Activated CD4-positive, alpha-beta T cell treated with anti-CD3 and anti-CD28 coated beads for 48 hours (primary cell): ENCODE measurements at regions not wholly inside any gene's neighbourhood (a gene's known extent, or its start where the extent isn't known, plus 50 kb on each side); places are given as distances from the start of the nearest gene placed in this dataset.
A peak's percentile ranks its signal among the peaks of the same experiment; 100 is the strongest.
"Not testable (repeated sequence)": the region's sequence is repeated elsewhere in the genome, so short reads cannot be mapped to it uniquely, and the experiment has no call there.

Experiments
- DNase-seq: peaks from one replicate; pipeline ENCODE4 v3.0.0-alpha.2; 2020

DNA sequence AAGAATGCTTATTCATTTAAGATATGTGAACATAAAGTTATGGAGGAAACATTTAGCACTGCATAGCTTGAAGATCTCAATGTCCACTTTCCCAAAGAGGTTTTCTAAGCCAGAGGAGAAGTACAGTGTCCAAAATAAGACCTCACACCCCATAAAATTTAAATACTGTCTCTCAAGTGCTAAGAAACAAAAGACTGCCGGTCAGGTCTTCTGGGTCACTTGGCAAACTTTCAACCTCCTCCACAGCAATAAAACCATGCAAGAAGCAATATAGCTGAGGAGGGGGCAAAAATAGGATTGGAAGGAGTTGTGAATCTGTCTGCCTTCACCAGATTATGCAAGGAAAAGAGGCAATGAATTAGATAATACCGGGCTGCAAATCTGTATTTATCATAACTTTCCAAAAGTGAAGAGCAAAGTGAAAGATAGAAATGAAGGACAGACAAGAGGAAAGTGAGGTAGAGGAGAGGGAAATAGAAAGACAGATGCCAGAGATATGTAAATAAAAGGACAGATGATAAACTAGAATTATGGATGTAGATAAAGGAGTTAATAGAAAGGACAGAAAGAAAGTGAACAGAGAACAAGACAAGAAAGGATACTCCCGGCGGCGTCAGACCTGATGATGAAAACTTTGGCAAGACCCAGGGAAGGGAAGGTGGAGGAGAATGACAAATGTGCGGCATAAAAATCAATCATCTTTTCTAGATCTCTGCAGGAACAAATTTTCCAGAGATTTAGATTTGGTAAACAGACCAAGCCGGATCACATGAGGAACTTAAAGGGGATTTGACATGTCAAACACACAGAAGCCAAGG, 152.7 kb upstream of the FAM241A start:
- no peak for DNase-seq

DNA sequence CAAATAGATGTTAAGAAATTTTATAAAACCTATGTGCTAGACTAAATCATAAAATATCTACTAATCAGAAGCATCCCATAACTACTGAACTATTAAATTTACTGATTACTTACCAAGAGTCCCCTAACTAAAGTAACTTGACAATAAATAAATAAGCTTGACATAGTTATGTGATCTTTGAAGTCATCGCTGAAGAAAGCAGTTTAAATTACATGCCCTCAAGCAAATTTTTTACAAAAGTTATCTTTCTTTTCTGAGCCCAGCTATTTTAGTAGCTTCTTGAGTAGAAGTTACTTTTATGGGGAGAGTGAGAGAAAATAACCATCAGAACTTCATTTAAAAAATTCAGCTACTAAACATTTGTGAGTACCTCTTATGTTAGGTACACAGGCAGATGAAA, 150.9 kb upstream of the FAM241A start:
- no peak for DNase-seq

DNA sequence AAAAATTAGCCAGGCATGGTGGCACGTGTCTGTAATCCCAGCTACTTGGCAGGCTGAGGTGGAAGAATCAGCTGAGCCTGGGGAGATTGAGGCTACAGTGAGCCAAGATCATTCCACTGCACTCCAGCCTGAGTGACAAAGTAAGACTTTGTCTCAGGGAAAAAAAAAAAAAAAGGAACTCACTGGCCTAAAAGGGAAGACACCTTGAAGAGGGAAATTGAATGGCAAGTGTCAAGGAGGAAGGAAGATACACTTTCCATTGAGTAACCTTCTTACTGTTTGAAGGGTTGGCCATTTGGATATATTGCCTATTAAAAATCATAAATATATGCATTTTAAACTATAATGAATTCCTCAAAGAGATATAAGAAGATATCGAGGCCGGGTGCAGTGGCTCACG, 147.5 kb upstream of the FAM241A start:
- no peak for DNase-seq

DNA sequence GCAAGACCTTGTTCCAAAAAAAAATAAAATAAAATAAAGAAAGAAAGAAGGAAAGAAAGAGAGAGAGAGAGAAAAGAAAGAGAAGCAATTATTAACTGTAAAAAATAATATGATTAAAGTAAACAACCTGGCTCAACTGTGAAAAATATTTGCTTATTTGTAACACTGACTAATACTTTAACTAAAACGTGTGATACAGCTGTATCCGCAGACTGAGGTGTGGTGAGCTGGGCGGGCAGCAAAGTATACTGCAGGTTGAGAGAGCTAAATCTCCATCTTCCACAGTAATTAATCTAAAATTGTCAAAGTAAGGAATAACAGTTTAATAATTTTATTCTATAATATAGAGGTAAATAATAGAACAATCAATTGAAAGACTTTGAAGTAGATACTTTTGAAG, 145.5 kb upstream of the FAM241A start:
- no peak for DNase-seq

DNA sequence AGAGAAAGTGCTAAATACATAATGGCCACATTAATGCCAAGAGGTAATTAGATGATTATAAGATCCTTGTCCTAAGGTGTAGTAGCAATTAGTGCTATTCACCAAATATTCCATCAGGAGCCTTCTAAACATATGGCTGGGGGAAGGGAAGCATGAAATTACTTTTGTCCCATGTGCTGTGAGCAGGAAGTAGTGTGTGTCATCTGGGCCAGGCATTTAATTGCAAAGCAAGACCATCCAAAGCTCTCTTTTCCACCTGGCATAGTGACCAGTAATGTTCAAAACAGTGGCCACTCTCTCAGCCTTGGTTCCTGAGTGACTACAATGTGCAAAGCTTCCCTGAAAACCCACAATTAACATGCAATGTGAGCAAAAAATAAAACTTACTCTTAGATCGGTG, 144.2 kb upstream of the FAM241A start:
- DNase-seq = no peak

DNA sequence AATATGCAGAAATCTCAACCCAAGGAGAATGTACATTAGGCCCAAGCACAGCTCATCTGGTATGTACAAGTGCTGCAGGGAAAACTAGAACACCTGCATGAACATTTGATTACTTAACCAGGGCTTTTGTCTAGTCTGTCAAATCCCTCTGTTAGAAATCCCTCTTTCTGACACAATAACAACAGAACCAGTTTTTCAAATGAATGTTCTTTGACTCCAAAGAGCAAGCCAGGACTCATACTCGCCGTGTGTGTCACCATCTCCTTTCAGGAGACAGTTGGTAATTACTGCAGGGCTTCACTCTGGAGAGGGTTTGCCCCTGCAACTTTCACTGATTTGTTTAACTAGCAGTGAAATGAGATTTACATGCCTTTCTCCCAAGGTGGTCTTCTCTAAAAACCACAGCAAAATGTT, 143.0 kb upstream of the FAM241A start:
- DNase-seq = no peak

DNA sequence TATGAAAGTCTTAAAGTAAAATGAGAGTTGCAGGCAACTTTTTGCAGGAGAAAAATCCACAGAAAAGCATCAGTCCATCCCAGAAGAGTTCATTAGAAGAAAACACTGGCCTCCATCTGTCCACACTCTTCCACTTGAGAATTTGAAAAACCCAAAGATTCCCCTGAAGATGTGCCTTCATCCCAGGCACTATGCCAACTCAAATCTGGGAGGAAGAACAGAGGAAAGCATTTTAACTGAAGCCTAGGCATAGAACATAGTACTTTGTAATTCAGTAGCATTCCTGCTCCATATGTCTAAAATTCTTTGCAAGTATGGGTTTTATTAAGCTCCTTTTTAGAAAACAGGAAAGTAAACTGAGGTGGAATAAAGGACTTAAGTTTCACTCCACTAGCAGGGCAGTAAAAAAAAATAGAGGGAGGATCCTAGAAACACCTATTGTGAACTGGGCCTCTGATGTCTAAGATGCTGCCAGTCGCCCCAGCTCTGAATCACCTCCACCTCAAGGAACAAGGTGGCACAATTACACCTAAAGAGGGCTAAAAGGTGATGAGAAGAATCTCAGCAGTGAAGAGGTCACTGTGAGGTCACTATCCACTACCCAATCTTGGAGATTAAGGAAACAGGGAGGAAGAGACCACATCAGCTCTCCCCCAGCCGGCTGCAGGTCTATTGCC, 141.9 kb upstream of the FAM241A start:
- no peak for DNase-seq

DNA sequence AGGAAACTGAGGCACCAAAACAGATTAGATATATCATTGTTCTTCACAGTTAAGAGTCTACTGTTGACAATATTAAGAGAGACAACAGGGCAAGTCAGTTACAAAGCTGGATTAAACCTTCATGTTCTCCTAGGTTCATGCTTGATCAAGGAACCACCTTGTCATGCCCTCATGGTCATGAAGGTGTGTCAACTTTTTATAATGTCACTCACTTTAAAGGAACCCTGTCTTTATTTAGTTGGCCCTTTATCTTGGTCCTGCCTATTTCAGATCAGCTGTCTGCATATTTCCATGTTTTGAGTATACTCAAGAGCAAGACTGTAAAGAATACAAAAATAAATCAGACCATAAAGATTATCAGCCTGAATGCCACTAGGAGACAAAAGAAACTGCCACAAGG, 140.2 kb upstream of the FAM241A start:
- DNase-seq = no peak

DNA sequence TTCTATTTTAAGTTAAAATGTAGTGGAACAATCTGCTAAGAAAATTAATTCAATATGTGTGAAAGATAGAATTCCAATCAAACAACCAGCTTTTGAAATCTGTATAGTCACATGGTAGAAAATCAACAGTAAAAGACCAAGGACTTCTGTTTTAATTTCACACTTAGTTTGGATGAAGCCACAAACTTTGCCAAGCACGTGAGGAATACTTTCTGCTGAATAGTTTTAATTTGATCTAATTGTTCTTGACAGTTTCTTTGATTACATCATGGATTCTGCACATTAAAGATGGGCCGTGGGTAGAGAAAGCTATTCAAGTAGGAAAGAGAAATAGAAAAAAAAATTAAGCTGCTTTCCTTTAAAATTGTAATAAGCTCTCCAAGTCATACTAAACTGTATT, 137.9 kb upstream of the FAM241A start:
- DNase-seq = no peak

DNA sequence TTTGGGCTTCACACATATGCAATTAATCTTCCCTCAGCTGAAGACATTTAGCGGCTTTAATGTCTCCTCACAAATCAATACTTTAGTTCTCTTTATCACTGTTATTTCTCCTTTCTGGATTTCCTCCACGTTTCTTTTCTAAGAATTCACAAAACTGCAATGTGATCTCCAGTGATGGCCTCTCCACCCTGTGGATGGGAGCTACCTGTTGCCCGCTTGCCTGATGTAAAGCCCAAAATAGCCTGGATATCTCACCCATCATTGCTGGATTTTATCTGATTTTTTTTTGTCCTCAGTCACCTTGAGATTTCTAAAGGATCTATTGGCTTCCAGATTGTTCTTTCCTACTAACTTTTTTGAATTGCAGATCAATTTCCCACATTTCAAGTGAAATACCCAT, 129.3 kb upstream of the FAM241A start:
- no peak for DNase-seq

DNA sequence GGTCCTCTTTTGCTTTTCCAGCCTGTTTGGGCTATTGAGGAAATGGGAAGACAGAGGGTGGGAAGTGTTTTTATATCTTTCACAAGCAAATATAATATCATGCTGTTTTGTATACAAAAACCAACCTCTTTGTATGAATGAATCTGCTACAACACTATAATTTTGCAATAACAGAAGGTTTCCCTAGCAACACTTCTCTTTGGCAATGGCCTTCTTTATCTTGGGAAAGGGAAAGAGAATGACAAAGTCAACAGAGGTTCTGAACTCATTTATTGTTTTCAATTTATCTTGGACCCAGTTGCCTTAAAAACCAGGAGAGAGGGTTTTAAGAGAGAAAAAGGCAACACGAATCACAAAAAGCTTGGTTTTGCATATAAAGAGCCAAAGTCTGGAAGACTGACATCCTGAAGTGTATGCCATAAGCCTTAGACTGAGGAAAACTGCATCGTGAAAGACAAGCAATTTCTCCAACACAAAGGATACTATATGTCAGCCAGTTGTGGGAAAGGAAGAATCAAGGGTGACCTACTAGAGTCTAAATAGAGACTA, 121.8 kb upstream of the FAM241A start:
- no peak for DNase-seq

DNA sequence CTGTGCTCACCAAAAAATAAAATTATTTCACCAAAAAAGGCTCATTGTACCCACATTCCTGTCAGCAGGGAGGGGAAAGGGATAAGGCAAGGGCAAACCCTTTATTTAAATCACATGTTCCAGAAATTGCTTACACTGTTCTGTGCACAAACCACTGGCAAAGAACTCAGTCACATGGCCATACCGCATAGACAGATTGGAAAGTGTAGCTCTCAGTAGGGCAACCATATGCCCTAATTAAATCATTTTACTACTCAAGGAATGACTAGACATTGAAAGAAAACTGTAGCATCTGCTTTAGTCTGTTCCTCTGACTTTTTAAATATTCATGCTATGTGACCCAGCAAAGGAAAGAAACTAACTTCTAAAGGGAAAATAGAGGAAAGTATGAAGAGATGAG, 119.2 kb upstream of the FAM241A start:
- DNase-seq = no peak

DNA sequence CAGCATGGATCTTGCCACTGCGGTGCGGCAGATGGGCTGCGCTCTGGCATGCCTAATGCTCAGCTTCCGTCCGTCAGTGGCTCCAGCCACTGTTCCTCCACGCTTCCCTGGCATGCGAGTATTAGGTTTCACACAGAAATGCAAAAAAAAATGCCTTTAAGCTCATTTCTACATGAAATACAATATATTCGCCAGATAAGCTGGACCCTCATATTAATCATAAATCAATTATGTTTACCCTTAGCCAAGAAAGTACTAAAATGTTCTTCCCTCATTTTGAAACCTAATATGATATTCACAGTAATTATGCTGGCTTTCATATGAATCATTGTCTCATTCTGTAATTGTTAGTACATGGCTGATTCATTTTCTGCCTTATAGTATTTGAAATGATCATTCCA, 115.5 kb upstream of the FAM241A start:
- DNase-seq = no peak

DNA sequence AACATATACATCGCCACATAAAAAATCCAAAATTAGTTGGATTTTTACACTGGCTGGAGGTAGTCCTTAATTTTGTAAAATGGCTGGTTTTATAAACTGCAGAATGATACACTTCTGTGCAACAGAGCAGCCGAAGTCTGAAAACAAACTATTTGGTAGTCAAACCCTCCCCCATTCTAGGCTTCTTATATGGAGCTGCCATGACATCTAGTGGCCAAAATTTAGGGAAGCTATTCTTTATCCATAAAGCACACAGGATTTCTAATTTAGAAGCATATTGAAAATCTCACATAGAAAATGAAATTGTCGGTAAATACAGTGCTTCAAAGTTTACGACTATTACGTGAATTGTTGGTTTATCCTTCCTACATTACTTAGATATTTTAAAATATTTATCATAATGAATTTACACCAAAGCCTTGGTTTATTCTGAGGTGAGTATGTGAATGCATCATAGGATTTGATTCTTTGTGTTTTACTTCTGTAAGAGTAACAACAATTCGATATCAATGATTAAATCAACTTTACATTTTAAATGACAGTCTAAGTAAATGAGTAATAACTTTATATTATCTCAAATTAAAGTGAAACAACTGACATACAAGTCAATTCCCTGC, 113.4 kb upstream of the FAM241A start:
- peak; percentile 4 for DNase-seq

DNA sequence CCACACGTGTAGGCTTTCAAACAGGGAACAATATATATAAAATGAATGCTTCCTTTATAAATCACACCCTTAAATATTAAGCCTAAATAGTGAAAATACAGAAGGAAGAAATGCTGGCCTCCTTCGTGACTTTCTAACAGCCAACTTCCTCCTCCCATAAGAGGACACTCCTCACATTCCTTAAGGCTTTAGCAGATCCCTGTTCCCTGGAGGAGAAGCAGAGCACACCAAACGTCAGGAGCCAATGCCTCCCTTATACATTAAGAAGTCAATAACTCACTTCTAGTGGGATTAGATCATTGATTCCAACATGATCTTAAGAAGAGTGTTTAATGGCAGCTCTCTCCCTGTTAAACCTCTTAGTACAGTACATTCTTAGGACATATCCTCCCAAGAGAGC, 108.4 kb upstream of the FAM241A start:
- DNase-seq = no peak

DNA sequence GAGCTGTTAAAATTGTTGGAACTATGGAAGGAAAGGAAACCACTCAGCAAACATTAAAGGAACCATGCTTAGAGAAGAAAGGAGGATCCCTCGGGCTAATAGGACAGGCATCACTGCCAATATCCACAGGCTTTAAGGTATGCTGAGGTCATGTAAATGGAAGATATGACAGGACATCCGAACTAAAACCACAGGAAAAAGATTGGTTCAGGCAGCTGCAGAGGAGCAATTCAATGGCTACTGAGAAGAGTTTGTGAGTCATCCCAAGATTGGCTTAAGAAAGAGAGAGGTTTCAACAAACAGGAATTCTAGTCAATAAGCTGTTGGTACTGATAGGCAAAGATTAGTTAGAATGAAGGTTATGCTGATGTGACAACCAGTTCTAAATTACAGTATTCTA, 106.4 kb upstream of the FAM241A start:
- no peak for DNase-seq

DNA sequence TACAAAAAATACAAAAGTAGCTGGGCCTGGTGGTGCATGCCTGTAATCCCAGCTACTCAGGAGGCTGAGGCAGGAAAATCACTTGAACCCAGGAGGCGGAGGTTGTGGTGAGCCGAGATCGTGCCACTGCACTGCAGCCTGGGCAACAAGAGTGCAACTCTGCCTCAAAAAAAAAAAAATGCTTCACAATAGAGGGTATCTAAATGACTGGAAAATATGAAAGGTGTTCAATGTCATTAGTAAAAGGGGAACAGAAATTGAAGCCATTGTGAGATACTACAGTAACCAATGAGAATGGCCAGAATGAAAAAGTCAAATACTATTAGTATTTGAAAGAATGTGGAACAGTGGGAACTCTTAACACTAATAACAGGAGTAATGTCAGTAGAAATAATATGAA, 96.1 kb upstream of the FAM241A start:
- not testable (repeated sequence) for DNase-seq

DNA sequence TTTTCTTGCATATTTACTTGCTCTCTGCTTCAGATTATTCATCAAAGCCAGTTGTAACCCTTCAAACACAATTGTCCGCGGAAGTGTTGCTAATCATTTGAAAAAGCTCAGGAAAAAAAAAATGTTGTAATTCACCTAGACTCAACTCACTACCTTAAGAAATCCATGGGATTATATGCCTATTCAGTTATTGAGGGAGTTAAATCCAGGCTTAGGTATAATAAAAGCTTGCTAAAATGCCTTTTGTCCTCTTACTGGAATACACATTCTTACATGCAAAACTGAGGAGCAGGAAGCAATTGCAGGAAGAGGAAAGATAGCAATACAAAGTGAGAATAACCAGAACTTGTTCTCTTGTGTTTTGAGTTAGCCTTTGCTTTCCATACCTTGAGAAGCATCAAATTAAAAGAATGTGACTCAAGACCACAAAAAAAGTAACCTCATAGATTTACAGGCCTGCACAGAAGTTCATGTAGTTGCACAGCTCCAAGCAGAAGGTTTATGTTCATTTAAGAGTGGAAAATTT, 91.4 kb upstream of the FAM241A start:
- no peak for DNase-seq

DNA sequence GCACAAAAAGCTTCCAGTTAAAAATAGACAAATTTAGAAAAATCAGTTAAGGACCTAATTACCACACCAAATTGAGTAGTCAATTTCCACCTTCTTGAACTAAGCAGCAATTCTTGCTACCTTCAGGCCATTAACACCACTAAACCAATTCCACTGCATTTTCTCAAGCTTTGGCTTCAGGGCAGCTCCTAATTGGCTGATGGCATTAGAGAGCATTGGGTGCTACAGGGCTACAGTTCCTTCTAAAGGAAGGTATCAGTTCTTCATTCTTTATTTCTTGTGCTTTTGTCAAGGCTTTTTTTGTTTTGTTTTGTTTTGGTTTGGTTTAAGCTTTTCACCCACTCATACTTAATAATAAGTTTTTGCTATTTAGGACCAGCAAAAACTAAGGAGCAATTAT, 90.2 kb upstream of the FAM241A start:
- DNase-seq = no peak

DNA sequence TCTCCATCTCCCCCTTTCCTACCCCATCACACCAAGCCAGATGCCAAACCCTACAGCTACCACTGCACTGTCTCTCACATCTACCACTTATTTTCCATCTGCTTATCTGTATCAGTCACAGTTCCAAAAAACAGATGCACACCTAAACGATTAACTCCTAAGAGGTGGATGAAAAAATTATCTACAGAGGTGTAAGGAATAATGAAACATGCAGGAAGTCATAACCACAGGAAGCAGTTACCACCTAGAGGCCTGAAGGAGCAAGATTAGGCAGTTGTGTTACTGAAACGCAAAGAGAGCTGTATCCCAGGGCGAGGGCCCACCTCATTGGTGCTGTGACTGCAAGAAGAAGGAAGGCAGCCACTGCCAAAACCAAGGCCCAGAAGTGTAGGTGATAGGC, 87.8 kb upstream of the FAM241A start:
- DNase-seq = no peak

DNA sequence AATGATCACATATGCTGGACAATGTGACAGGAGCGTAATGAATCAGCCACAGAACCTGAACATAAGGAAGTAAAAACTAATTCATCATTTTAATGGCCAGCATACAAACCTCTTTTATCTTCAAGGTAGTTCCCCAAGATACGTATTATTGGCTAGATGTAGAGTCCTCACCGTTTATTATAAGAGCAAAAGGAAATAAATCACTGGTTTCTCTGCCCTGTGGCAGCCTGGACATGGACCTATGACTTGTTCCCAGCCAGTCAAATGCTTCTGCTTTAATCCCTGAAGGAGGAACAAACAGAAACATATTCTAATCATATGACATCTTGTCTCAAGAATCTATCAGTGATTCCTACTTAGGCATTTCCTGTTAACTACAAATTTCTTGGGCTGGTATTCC, 86.8 kb upstream of the FAM241A start:
- no peak for DNase-seq

DNA sequence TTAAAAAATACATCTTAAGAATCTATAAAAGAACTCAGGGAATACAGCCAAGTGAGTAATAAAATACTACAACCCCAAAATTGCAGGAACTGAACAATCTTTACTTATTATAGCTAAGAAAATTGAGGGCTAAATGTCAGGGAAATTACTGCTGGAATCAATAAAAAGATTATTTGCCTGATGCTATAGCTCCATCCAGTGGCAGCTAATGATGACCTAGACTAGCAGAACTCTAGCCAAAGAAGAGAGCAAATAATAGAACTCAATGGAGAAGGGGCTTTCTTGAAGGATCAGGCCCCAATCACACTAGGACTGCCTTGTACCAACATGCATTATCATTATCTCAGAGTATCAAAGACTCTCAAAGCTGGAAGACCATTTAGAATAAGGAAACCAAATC, 85.0 kb upstream of the FAM241A start:
- DNase-seq = no peak

DNA sequence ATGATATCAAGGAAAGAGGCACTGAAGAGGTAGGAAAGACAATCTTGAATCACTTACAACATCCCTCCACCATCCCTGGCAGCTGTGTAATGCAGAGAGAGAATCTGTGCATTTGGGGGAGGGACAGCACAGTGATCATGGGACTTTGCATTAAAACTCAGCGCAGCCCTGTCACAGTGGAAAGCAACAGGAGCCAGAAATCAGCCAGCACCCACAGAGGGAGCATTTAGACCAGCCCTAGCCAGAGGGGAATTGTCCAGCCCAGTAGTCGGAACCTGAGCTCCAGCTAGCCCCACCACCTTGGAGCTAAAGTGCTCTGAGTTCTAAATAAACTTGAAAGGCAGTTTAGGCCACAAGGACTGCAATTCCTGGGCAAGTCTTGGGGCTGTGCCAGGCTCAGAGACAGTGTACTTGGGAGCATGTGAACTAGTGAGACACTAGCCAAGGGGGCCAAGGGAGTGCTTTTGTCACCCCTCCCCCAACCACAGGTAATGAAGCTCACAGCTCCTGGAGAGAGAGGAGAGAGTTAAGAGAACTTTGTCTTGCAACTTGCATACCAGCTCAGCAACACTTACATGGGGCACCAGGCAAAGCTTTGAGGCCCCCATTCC, 83.9 kb upstream of the FAM241A start:
- no peak for DNase-seq
